Panc1 (cell line): ENCODE measurements at regions not wholly inside any gene's neighbourhood (a gene's known extent, or its start where the extent isn't known, plus 50 kb on each side); places are given as distances from the start of the nearest gene placed in this dataset.

Experiments
- POLR2AphosphoS5 ChIP-seq: IDR thresholded peaks from 2 replicates; pipeline ENCODE4 v1.6.1; 2012; ENCODE audit warnings: mild to moderate bottlenecking, low read depth, low read length, moderate library complexity
- REST ChIP-seq, 2 experiments: IDR thresholded peaks; 2 replicates each; pipeline ENCODE4 v1.6.1; 2011 to 2012; ENCODE audit warnings: low read depth in 2 of 2, control low read depth in 1 of 2, low read length in 1 of 2, mild to moderate bottlenecking in 1 of 2, moderate library complexity in 1 of 2; ENCODE audit not compliant: insufficient read depth in 1 of 2
- SIN3A ChIP-seq: IDR thresholded peaks from 2 replicates; pipeline ENCODE4 v1.6.1; 2012; ENCODE audit warnings: low read depth, mild to moderate bottlenecking, low read length, moderate library complexity, borderline replicate concordance; ENCODE audit not compliant: insufficient read depth
- TCF7L2 ChIP-seq: IDR thresholded peaks from 2 replicates; pipeline ENCODE4 v1.6.1; 2011; ENCODE audit warnings: mild to moderate bottlenecking, low read depth, low read length, inconsistent platforms
- TF ChIP-seq, protein P1 (sequence below): fragments of 450-650 bp; IDR thresholded peaks from 2 replicates; pipeline ENCODE4 v1.5.1; 2017; ENCODE audit warnings: mild to moderate bottlenecking

DNA sequence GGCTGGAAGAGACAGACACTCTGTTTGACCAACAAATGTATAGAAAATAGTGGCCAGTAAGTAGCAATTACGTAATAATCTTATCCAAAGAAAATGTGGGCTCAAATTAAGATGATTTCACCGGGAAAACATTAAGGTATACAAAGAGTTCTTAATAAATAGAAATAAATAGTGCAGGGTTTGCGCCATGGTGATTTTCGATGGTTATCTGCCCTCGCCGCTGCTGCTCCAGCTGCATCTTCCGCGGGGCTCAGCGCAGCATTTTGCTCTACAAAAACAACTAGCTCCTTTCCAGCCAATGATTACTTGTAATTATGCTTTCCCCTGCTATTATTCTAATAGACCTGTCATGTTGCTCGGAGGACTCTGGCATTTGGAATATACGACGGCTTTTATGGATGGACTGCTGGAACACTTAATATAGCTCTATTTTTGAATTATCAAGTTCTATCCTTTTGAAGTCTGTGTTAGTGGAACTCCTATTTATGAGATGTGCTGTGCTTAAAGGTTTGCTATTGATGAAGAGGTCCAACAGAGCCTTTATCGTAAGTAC is 103.8 kb downstream of the BUB3 start:
- TF ChIP-seq, protein P1, sequence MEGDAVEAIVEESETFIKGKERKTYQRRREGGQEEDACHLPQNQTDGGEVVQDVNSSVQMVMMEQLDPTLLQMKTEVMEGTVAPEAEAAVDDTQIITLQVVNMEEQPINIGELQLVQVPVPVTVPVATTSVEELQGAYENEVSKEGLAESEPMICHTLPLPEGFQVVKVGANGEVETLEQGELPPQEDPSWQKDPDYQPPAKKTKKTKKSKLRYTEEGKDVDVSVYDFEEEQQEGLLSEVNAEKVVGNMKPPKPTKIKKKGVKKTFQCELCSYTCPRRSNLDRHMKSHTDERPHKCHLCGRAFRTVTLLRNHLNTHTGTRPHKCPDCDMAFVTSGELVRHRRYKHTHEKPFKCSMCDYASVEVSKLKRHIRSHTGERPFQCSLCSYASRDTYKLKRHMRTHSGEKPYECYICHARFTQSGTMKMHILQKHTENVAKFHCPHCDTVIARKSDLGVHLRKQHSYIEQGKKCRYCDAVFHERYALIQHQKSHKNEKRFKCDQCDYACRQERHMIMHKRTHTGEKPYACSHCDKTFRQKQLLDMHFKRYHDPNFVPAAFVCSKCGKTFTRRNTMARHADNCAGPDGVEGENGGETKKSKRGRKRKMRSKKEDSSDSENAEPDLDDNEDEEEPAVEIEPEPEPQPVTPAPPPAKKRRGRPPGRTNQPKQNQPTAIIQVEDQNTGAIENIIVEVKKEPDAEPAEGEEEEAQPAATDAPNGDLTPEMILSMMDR = no peak
- TF ChIP-seq POLR2AphosphoS5 = no peak
- no peak for TF ChIP-seq REST (IDR thresholded peaks at IDR 0.05; ENCODE audit: insufficient read depth in 1 of 2, low read depth in 2 of 2, low read length in 1 of 2)
- TF ChIP-seq SIN3A = no peak
- no peak for TF ChIP-seq TCF7L2
